Hepatocyte (in vitro differentiated cells): ENCODE measurements at regions not wholly inside any gene's neighbourhood (a gene's known extent, or its start where the extent isn't known, plus 50 kb on each side); places are given as distances from the start of the nearest gene placed in this dataset.

Experiments
- CTCF ChIP-seq: fragments of 200-600 bp; sonication (generic); IDR thresholded peaks from 2 replicates; pipeline ENCODE4 v1.5.1; 2016; ENCODE audit warnings: antibody characterized with exemption, mild to moderate bottlenecking; ENCODE audit not compliant: poor library complexity
- EZH2 ChIP-seq: fragments of 200-600 bp; sonication (generic); IDR thresholded peaks from 2 replicates; pipeline ENCODE4 v1.6.1; 2016; ENCODE audit warnings: antibody characterized with exemption, mild to moderate bottlenecking, borderline replicate concordance
- EZH2phosphoT487 ChIP-seq: fragments of 200-600 bp; sonication (generic); IDR thresholded peaks from one replicate; pipeline ENCODE4 v1.6.1; 2018; ENCODE audit warnings: antibody characterized with exemption, mild to moderate bottlenecking, low read depth, moderate library complexity; ENCODE audit not compliant: unreplicated experiment, severe bottlenecking

- no peak for TF ChIP-seq CTCF
- no peak for TF ChIP-seq EZH2
- TF ChIP-seq EZH2phosphoT487 = no peak
These were observed 189.1 kb upstream of the ATP6AP2 start for GRCh38 chrX:40391662-40392061.
